NCI-H128 (cell line): ENCODE measurements at regions not wholly inside any gene's neighbourhood (a gene's known extent, or its start where the extent isn't known, plus 50 kb on each side); places are given as distances from the start of the nearest gene placed in this dataset.

Experiments
- DNase-seq: peaks from one replicate; lab custom pipeline; 2025; ENCODE audit not compliant: unreplicated experiment; lab: John Stamatoyannopoulos, UW

DNA sequence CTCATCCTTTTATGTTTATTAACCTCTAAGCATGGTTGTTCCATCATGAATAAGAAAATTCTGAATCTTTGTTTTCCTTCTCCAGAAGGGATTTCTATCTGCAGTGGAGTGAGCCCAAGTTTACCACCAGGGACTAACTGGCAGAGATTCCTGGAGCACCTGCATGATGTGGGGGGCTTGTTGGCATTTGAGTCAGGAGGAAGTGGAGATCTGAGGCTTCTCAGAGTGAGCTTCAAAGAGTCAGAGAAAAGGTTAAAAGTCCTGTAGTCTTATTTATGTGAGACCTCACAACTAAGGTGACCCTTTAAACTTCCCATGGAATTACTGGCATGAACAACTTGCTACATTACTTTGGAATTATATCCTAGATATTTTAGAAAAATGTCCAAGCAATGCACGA lies 138.1 kb upstream of the SLC24A3 start:
- no peak for DNase-seq

DNA sequence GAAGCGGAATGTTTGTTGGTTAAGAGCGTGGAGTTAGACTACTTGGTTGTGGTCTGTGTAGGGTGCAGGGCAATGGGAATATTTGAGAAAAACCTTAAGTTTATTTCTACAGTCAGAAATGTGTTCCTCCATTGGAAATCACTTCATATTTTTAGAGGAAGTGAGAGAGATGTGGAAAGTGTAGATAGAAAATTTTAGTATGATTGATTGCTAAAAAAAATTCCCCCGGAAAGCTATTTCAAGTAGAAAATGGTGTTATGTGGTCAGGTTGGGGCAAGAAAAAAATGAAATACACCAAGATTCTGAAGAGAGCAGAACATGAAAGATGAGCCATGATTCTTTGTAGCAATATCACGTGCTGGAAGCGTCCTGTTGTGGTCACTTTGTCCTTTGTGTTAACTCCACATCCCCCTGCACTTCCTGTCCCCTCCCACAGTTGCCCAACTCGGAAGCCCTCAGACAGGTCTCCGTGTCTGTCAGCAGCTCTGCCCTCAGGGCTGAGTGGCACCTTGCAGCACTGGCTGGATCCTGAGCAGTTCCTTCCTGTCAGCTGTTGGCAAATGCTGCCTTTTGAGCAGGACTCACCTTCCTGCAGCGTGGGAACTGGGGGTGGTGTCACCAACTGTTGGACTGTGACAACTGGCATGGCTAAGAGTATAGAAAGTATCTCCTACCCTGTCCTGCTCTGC lies 137.5 kb upstream of the SLC24A3 start:
- DNase-seq, result no peak

DNA sequence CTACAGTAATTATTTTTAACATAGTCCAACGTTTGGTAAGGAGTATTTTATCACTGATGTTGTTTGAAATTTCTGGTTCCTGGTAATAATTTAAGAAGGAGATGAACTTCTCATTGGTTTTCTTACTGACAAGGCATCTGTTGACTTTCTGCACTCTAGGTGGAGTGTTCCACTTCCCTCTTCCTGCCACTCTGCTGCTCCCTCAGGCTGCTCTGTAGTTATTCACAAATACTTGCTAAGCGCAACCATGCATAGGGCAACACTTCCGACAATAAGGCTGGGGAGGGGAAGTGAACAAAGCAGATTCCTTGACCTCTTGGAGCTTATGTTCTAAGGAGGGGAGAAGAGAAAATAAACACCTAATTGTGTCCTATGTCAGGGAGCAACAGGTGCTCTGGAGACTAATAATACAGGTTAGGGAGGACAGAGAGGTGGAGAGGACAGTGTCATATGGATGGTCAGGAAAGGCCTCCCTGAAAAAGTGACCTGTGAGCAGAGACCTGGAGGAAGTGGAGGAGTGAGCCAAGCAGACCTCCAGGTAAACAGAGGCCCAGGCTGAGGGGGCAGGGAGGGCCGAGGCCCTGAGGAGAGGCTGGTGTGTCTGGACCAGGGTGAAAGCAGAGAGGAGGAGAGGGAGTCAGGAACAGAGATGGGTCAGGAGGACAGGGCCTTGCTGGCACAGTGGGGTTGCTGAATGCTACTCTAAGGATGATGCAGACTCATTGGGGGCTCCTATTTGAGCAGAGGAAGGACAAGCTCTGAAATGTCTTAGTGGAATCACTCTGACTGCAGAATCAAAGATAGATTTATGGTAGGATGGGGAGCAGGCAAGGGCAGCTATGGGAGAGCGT lies 134.8 kb upstream of the SLC24A3 start:
- no peak for DNase-seq

DNA sequence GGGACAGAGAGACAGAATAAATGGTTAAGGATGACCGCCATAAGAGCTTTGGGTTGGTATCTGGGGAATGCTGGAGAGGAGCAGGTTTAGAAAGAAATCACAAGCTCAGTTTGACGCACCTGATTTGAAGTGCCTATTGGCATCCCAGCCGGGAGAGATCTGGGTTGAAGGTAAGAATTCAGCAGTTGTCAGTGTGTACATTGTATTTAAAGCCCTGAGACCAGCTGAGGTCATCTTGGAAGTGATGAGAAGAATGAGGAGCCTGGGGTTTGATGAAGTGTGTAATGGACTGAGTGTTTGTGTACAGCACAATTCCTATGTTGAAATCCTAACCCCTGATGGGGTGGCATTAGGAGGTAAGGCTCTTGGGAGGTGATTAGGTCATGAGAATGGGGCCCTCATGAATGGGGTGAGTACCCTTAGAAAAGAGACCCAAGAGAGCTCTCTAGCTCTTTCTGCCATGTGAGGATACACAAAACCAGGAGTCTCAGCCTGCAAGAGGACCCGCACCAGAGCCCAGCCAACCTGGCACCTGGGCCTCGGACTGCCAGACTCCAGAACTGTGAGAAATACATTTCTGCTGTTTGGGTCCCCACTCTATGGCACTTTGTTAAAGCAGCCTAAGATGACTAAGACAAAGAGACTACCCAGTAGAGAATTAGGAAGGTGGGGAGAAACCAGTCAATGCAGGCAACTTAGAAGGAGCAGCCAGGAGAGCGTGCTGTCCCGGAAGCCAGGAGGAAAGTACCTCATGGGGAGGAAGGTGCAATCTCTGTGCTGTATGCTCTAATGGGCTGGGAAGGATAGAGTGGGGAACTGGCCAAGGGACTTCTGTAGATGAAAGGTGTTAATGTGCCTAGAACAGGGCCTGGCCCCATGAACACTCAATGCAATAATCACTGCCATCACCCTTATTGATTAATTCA lies 133.7 kb upstream of the SLC24A3 start:
- DNase-seq, result no peak

DNA sequence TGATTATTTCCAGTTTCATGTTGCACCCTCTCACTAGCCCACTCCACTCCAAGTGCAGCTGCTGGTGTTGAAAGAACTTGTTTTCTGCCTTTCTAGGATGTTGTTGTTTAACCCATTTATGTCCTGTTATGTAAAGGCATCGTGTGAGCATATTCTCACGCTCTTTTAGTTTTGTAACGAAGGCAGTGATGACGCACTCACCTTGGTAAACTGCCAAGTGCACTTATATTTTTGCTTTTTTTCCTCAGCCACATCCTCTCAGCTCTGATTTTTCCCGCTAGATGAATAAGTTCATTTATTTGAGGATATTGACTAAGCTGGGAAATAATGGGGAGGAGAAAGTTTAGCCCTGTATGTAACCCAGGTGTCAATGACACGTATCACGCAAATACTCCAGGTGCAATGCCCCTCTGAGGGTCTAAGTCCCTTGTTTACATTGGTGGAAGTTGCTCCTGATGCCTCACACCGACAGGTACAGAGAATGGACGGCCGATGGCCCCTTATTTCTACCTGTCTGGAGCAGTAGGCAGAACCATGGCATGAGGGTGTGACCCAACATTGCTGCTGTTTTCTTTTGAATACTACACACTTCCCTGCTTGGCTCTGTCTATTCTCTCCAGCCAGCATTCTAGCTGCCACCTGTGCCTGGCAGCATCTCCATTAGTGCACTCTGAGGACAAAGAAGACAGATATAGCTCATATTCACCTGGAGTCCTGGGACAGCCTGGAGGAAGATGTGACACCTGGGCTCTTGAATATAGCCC lies 132.7 kb upstream of the SLC24A3 start:
- DNase-seq, result no peak

DNA sequence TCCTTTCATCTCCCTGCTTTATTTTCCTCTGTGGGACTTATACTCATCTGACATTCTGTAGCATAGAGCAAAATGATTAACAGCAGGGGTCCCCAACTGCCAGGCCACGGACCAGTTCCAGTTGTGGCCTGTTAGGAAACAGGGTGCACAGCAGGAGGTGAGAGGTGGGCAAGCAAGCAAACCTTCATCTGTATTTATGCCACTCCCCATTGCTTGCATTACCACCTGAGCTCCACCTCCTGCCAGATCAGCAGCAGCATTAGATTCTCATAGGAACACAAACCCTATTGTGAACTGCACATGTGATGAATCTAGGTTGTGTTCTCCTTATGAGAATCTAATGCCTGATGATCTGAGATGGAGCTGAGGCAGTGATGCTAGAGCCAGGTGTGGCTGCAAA lies 130.5 kb upstream of the SLC24A3 start:
- no peak for DNase-seq

DNA sequence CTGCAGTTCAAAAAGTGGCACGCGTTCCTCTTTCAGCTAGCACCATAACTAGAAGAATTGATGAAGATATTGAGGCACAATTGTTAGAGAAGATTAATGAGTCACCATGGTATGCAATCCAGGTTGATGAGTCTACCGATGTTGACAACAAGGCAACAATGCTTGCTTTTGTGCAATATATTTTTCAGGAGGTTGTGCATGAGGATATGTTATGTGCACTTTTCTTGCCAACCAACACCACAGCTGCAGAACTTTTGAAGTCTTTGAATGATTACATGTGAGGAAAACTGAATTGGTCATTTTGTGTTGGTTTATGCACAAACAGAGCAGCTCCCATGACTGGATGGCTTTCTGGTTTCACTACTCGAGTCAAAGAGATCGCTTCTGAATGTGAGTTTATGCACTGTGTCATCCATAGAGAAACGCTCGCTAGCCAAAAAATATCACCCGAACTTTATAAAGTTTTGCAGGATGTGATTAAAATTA lies 129.3 kb upstream of the SLC24A3 start:
- DNase-seq, result no peak

DNA sequence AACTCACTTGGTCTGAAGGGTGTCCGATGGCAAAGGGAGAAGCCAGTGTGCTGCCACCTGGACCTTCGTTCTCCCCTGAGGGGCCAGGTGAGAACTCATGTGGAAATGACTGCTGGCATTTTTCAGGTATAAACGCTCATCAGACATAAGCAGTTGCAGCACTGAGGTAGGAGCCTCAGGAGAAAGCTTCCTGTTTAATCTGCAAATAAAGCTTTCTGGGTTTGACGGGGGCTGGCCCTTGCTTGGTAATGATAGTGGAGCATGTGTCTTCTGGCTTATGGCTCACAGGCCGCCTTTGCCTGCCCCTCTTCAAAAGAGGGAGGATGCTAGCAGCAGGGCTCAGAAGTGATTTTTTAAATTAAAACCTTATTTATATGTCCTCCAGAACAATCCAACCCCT lies 122.1 kb upstream of the SLC24A3 start:
- DNase-seq, result no peak

DNA sequence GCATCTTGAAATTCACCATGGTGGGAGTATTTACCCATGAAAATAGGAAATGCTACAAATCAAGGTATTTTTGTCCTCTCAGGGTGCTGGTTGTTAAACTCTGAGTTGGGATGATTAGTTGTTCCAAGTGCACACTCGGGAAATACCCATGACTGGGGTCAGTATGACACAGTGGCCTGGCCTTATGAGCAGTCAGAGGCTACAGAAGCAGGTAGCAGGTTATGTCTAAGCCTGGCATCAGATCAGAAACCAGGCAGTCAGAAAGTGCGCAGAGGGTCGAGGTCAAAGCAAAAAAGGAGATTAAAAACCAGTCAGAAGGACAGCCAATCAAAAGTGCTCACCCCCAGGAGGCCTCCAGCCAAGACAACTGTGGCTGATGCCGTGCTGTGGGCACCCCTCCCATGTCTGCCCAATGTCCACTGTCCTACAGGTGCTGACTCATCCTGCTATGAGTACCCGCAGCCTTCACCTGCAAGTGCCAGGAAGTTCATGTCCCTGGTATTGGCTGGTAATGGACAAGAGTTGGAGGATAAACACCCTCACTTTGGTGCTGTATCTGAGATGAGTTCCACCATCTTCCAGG lies 117.4 kb upstream of the SLC24A3 start:
- DNase-seq, result no peak

DNA sequence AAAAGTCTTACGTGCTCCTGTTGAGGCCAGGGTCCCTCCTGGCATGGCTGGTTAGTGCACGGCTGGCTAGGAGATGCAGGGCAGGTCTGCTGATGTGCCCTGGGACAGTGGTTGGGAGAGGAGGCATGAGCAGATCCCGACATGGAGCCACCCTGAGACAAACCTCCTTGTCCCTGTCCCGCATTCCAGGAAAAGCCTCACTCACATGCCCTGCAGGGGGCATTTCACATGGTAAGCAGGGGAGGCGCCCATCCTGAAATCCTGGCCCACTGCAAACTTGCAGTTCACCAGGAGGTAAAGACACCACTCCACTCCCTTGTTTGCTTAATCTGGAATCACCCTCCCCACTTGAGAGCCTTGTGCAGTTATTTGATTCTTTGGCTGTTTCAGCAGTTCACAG lies 116.7 kb upstream of the SLC24A3 start:
- no peak for DNase-seq

DNA sequence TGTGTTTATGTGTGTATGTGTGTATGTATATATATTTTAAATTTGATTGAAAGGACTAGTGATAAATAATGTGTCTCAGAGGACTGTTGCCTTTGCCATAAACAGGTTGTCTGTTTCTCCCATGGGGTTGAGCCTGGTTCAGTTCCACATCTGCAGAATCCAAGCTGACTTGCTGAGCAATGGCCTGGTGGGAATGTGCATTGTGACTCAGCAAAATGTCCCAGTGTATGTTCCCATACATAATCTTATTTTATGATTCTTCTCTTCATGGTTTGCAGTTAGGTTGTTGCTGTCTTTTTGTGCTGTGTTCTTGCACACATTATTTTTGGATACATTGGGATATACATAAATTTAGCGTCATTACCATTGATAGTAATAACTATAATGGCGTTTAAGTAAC lies 115.6 kb upstream of the SLC24A3 start:
- DNase-seq, result no peak

DNA sequence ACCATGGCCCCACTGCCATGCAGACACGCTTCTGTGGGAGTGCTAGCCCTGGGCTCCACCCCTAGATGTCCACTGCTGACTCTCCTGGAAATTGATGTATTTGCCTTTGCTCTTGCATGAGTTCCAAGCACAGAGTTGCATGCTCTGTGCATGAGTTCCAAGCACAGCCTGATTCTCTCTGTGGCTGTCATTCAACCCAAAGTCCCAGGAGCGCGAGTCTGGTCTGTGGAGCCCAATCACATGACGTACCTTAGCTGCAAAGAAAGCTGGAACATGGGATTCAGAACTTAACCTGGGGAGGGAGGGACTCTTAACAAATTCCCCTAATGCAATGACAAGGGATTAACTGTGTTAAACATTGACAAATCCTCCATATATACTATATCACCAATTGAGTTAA lies 114.3 kb upstream of the SLC24A3 start:
- DNase-seq, result no peak

DNA sequence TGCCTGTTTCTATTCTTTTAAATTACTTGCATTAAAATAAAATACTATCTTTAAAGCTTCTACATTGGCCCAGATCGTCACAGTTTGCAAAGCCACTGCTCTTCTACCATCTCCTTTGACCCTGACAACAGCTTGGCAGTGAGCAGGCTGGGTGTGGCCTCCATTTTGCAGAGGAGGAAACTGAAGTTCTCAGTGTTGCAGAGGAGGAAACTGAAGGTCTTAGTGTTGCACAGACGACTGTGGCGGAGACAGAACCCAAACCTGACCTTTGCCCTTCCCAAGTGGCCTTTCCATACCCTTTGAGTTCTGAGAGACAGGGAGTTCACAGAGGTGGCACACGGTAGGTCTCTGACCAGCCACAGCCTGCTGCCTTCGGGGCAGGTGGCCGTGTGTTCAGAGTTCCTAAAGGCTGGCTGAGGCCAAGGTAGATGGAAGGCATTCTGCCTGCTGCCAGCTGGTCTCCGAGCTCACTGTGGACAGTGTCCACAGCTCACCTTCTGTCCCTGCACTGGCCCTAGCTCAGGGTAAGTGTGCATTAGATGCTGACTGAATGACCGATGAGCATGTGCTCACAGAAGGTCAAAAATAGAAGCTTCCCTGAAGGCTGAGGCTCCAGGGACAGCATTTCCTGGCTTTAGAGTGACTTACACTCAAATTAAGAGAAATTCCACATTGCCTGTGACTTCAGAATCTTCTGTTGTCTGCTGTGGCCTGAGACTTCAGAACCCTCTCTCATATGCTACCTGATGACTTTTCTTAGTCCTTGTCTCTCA lies 113.5 kb upstream of the SLC24A3 start:
- no peak for DNase-seq

DNA sequence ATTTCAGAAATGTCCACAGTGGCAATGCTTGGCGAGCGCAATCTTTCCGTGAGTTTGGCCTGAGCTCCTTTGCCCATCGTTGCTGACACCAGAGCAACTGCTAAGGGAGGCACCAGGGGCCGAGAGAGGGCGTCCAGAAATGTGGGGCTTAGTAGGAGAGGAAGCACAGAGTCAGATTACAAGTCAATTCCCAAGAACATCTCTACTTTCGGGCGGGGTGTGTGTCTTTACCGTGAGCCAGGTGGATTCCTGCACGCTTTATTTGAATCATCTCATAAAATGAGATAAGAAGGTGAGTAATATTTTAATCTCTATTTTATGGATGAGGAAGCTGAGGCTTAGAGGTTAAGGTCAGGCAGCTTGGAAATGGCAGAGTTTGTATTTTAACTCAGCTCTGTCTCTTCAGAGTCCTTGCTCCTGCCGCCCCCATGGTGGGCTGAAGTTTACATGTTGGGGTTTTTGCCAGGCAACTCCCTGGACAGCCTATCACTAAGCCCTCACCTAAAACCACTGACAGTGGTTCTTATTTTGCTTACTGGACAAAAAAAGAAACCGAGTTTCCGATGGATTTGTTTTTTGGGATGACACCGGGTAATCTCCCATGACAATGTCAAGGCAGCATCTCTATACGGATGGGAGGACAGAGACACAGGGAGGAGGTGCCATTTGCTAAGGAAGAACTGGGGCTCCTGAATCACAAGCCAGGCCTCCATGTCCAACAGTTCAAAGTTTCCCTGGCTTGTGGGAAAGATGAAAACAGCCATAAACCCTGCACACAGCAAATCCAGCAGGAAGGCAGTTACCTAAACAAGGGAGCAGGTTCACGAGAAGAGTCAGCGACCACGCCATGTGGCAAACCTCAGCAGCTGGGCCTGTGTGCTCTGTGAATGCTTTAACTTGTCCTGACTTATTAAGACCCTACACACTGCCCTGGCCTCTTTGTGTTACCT lies 112.6 kb upstream of the SLC24A3 start:
- no peak for DNase-seq

DNA sequence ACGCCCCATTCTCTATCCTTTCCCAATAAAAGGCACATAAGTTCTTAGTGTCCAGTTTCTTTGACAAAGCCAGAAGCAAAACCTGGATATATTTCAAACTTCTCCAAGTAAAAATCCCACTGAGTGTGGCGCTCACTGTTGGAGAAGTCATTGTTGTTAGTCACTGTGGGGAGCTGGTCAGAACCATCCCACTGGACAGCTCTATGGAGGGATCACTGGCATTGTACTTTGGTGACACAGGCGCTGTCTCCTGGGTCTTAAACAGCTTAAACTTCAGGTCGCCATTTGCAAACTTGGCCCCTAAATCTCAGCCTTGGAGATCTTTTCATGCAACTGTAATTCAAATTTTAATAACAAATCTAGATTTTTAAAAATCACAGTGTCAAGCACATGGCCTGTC lies 111.5 kb upstream of the SLC24A3 start:
- no peak for DNase-seq

DNA sequence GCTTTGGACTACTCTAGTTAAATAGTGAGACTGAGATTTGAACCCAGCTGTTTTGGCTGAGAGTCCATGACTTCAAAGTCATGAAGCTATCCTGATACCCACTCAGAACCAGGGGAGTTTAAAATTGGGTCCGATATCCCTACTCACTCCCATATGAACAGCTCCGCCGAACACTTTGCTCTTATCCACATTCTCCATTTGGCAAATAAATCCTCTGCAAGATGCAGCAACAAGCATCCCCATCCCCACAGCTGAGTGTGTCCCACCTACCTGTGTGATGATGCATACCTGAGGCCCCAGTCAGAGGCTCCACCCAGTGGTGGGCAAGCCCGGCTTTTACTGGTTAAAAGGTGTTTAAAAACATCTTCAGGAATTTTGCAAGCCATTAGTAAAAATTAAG lies 108.3 kb upstream of the SLC24A3 start:
- DNase-seq, result no peak

DNA sequence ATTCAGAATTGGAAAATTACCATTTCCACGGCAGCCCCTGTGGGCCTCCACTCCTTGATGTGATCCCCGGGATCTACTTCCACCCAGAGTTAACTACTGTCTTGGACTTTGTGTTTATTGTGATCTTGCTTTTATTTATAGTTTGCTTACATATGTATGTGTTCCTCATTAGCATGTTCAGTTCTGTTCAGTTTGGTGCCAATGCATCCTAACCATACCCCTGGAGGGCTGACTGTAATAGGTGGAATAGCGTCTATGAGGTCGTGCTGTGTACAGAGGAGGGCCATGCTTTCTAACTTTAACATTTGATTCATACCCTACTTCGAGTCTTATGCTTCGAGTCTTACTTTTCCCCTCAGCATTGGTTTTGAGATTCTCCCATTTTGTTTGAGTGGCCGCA lies 104.3 kb upstream of the SLC24A3 start:
- DNase-seq, result no peak

DNA sequence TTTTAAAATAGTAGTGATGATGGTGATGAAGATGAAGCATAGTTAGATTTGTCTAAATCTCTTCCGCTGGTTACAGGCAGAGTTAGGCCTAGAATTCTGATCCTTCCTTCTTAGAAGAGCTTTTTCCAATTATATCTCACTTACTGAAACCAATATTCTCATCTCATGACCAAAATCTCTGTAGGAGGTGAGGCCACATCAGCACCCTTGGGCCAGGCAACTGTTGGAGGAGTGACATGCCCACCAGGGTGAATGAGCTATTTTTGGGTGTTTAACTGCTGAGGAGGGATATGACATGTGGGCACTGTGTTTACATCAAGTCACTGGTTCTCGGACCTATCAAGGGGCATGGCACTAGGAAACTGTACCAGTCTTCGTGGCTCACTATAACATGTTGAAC lies 102.2 kb upstream of the SLC24A3 start:
- DNase-seq, result no peak
